H9 (cell line): ENCODE measurements at regions not wholly inside any gene's neighbourhood (a gene's known extent, or its start where the extent isn't known, plus 50 kb on each side); places are given as distances from the start of the nearest gene placed in this dataset.

Experiments used
- DNase-seq: peaks from one replicate; pipeline ENCODE4 v3.0.0-alpha.2; 2017
- H2AFZ ChIP-seq: one replicate; pipeline ENCODE4 v1.6.1; 2013; ENCODE audit warnings: mild to moderate bottlenecking, low read length, control low read depth, moderate library complexity
- H2AK5ac ChIP-seq: 2 replicates; pipeline ENCODE4 v1.6.1; 2013; ENCODE audit warnings: low read length, control low read depth, mixed read lengths; ENCODE audit not compliant: insufficient read length
- H2BK120ac ChIP-seq: one replicate; pipeline ENCODE4 v1.6.1; 2013; ENCODE audit warnings: low read depth, mild to moderate bottlenecking, low read length, control low read depth, inconsistent platforms; ENCODE audit not compliant: poor library complexity, severe bottlenecking
- H2BK12ac ChIP-seq: 2 replicates; pipeline ENCODE4 v1.6.1; 2013; ENCODE audit warnings: low read length, control low read depth, mixed read lengths, low read depth; ENCODE audit not compliant: insufficient read length
- H2BK15ac ChIP-seq: 2 replicates; pipeline ENCODE4 v1.6.1; 2013; ENCODE audit warnings: low read depth, low read length, control low read depth
- H2BK20ac ChIP-seq: one replicate; pipeline ENCODE4 v1.6.1; 2013; ENCODE audit warnings: low read depth, mild to moderate bottlenecking, low read length, control low read depth, inconsistent platforms; ENCODE audit not compliant: poor library complexity, severe bottlenecking
- H2BK5ac ChIP-seq: 2 replicates; pipeline ENCODE4 v1.6.1; 2013; ENCODE audit warnings: low read length, control low read depth, mixed read lengths; ENCODE audit not compliant: insufficient read length
- H3K14ac ChIP-seq: 2 replicates; pipeline ENCODE4 v1.6.1; 2013; ENCODE audit warnings: low read length, control low read depth; ENCODE audit not compliant: insufficient read depth
- H3K18ac ChIP-seq: 2 replicates; pipeline ENCODE4 v1.6.1; 2013; ENCODE audit warnings: low read depth, mild to moderate bottlenecking, mixed read lengths, low read length, control low read depth; ENCODE audit not compliant: insufficient read length
- H3K23ac ChIP-seq: 2 replicates; pipeline ENCODE4 v1.6.1; 2013; ENCODE audit warnings: low read length, control low read depth, mixed read lengths, low read depth; ENCODE audit not compliant: insufficient read length
- H3K23me2 ChIP-seq: 2 replicates; pipeline ENCODE4 v1.6.1; 2013; ENCODE audit warnings: low read depth, mild to moderate bottlenecking, mixed read lengths, low read length, control low read depth; ENCODE audit not compliant: insufficient read length, poor library complexity, severe bottlenecking
- H3K27ac ChIP-seq: 2 replicates; pipeline ENCODE4 v1.5.1; 2013; ENCODE audit warnings: low read length, control low read depth, mixed read lengths, low read depth; ENCODE audit not compliant: insufficient read length
- H3K27me3 ChIP-seq: 2 replicates; pipeline ENCODE4 v1.6.1; 2013; ENCODE audit warnings: low read length, control low read depth, inconsistent platforms; ENCODE audit not compliant: insufficient read depth
- H3K4ac ChIP-seq: 2 replicates; pipeline ENCODE4 v1.6.1; 2013; ENCODE audit warnings: low read depth, mild to moderate bottlenecking, control low read depth, inconsistent platforms, low read length, moderate library complexity
- H3K4me1 ChIP-seq: 2 replicates; pipeline ENCODE4 v1.6.1; 2013; ENCODE audit warnings: low read length, control low read depth, inconsistent platforms; ENCODE audit not compliant: insufficient read depth
- H3K4me2 ChIP-seq: 2 replicates; pipeline ENCODE4 v1.6.1; 2013; ENCODE audit warnings: low read length, control low read depth, mixed read lengths; ENCODE audit not compliant: insufficient read length, insufficient read depth
- H3K56ac ChIP-seq: 2 replicates; pipeline ENCODE4 v1.6.1; 2013; ENCODE audit warnings: low read depth, mild to moderate bottlenecking, mixed read lengths, low read length, control low read depth; ENCODE audit not compliant: insufficient read length
- H3K79me1 ChIP-seq: 2 replicates; pipeline ENCODE4 v1.6.1; 2013; ENCODE audit warnings: low read depth, mild to moderate bottlenecking, moderate library complexity, low read length, control low read depth, inconsistent platforms; ENCODE audit not compliant: insufficient read depth, poor library complexity, severe bottlenecking
- H3K79me2 ChIP-seq: 2 replicates; pipeline ENCODE4 v1.6.1; 2013; ENCODE audit warnings: low read length, control low read depth, inconsistent platforms; ENCODE audit not compliant: insufficient read depth
- H3K9ac ChIP-seq: 2 replicates; pipeline ENCODE4 v1.6.1; 2013; ENCODE audit warnings: low read length, control low read depth, mixed read lengths; ENCODE audit not compliant: insufficient read length; ENCODE audit errors: extremely low read depth
- H3K9me3 ChIP-seq: one replicate; pipeline ENCODE4 v1.6.1; 2013; ENCODE audit warnings: low read depth, low read length, inconsistent platforms; ENCODE audit not compliant: control insufficient read depth
- H3T11ph ChIP-seq: one replicate; pipeline ENCODE4 v1.6.1; 2013; ENCODE audit warnings: mild to moderate bottlenecking, low read length, control low read depth, inconsistent platforms
- H4K20me1 ChIP-seq: one replicate; pipeline ENCODE4 v1.6.1; 2013; ENCODE audit not compliant: control insufficient read depth, insufficient read length, insufficient read depth
- H4K5ac ChIP-seq: 2 replicates; pipeline ENCODE4 v1.6.1; 2013; ENCODE audit warnings: low read depth, mild to moderate bottlenecking, mixed read lengths, low read length, control low read depth; ENCODE audit not compliant: insufficient read length
- H4K8ac ChIP-seq: replicated peaks from 2 replicates; pipeline ENCODE4 v1.6.1; 2013; ENCODE audit warnings: low read length, control low read depth, mixed read lengths, low read depth; ENCODE audit not compliant: insufficient read length
- H4K91ac ChIP-seq: 2 replicates; pipeline ENCODE4 v1.6.1; 2013; ENCODE audit warnings: low read depth, mild to moderate bottlenecking, moderate library complexity, mixed read lengths, low read length, control low read depth; ENCODE audit not compliant: insufficient read length
- H3K27ac Mint-ChIP-seq, 3 experiments: 2 replicates in 2 of 3; 3 replicates in 1 of 3; pipeline ENCODE4 v1.8.0; 2020 to 2021; ENCODE audit warnings: mixed read lengths in 3 of 3, mild to moderate bottlenecking in 1 of 3, moderate library complexity in 1 of 3
- H3K27me3 Mint-ChIP-seq: 2 replicates; pipeline ENCODE4 v1.8.0; 2021; ENCODE audit warnings: low read depth, mild to moderate bottlenecking, moderate library complexity, mixed read lengths
- H3K36me3 Mint-ChIP-seq, 3 experiments: 2 replicates in 2 of 3; 3 replicates in 1 of 3; pipeline ENCODE4 v1.8.0; 2020 to 2021; ENCODE audit warnings: low read depth in 3 of 3, mixed read lengths in 3 of 3; ENCODE audit not compliant: insufficient read depth in 1 of 3
- H3K4me1 Mint-ChIP-seq, 2 experiments: 2 replicates each; pipeline ENCODE4 v1.8.0; 2020; ENCODE audit warnings: mixed read lengths in 2 of 2
- H3K4me3 Mint-ChIP-seq, 2 experiments: 2 replicates in 1 of 2; 3 replicates in 1 of 2; pipeline ENCODE4 v1.8.0; 2020 to 2021; ENCODE audit warnings: mild to moderate bottlenecking in 2 of 2, mixed read lengths in 2 of 2, moderate library complexity in 1 of 2
- H3K9me3 Mint-ChIP-seq, 2 experiments: 2 replicates in 1 of 2; 3 replicates in 1 of 2; pipeline ENCODE4 v1.8.0; 2020; ENCODE audit warnings: mild to moderate bottlenecking in 2 of 2, mixed read lengths in 2 of 2, moderate library complexity in 1 of 2
- WGBS: extraction: QIAGEN DNeasy Blood & Tissue Kit; methylation state at CpG from one replicate; pipeline ENCODE4 v1.1.7; 2013; ENCODE audit warnings: missing lambda C conversion rate, low lambda C conversion rate, mixed read lengths; ENCODE audit not compliant: insufficient read length; ENCODE audit errors: extremely low coverage; 5-methylcytosine and 5-hydroxymethylcytosine counted together
- TF ChIP-seq, protein P1 (sequence below): fragments of 200-600 bp; sonication (generic); conservative IDR thresholded peaks from 3 replicates; pipeline ENCODE4 v1.8.0; 2021; ENCODE audit warnings: antibody characterized with exemption, mild to moderate bottlenecking

DNA sequence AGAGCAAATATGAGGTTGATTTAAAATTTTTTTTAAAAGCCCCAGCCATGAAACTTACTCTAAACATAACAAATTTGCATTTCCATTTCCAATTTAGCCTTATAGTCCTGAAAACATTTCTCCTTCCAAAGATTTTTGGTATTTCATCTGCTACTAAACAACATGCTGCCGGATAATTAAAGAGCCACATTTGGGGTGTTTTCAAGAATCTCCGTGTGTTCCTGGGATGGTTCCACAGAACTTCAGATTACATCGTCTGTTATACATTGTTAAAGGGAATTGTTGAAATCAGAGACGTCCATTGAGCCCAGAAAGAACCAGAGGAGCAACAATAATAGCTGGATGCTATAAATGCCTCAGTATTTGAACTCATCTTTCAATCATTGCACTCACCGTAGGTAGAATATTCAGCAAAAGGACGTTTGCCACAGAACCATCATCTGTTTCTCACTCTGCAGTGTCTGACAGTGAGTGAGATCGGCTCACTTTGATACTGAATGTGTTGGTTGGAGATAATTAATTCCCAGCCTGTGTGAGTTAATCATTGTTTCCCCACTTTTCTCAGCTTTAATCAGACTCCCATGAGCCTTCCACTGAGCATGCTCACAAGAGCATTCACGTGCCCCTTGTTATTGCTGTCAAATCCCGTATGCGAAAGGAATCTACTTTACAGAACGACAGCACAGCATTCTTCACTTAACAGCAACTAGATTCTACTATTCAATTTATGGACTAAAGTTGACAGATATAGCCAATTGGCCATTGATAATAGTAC, 128.4 kb upstream of the PALS2 start:
- Histone ChIP-seq H3K79me2 (no peaks in the 10 kb centered on the region), H3K4me1 (no peaks in the 10 kb centered on the region), H3K23ac (no peak overlapping the region), H3K9ac (no peak overlapping the region), H3K14ac (no peak overlapping the region), H3K23me2 (no peaks in the 10 kb centered on the region), H2AK5ac (no peak overlapping the region), H2BK5ac (no peak overlapping the region), H4K20me1 (no peaks in the 10 kb centered on the region), H4K5ac (no peak overlapping the region), H3K4ac (no peak overlapping the region), H3T11ph (no peak overlapping the region), H3K27me3 (no peaks in the 10 kb centered on the region), H3K27ac (no peak overlapping the region), H2BK15ac (no peak overlapping the region), H2BK20ac (no peak overlapping the region), H3K9me3 (no peaks in the 10 kb centered on the region), H3K56ac (no peak overlapping the region), H2BK120ac (no peak overlapping the region), H4K91ac (no peak overlapping the region), H2AFZ (no peak overlapping the region), H3K79me1 (no peaks in the 10 kb centered on the region), H2BK12ac (no peak overlapping the region), H3K18ac (no peak overlapping the region), H3K4me2 (no peak overlapping the region), H4K8ac (no peak overlapping the region)
- Mint-ChIP-seq H3K9me3 (peaks cover 0 to 2% of the 10 kb centered on the region in 2 experiments; a peak in 2 of 5 replicates), H3K27ac (no peak overlapping the region), H3K4me1 (peaks cover 4 to 10% of the 10 kb centered on the region in 2 experiments; a peak in 3 of 4 replicates), H3K4me3 (no peak overlapping the region), H3K36me3 (no peaks in the 10 kb centered on the region; a peak in 1 of 7 replicates), H3K27me3 (peaks cover 18% of the 10 kb centered on the region)
- TF ChIP-seq, protein P1, sequence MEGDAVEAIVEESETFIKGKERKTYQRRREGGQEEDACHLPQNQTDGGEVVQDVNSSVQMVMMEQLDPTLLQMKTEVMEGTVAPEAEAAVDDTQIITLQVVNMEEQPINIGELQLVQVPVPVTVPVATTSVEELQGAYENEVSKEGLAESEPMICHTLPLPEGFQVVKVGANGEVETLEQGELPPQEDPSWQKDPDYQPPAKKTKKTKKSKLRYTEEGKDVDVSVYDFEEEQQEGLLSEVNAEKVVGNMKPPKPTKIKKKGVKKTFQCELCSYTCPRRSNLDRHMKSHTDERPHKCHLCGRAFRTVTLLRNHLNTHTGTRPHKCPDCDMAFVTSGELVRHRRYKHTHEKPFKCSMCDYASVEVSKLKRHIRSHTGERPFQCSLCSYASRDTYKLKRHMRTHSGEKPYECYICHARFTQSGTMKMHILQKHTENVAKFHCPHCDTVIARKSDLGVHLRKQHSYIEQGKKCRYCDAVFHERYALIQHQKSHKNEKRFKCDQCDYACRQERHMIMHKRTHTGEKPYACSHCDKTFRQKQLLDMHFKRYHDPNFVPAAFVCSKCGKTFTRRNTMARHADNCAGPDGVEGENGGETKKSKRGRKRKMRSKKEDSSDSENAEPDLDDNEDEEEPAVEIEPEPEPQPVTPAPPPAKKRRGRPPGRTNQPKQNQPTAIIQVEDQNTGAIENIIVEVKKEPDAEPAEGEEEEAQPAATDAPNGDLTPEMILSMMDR, result no peak
- no peak for DNase-seq
- no CpG with 5 or more reads among the region's 11 CpGs for WGBS
